ENCODE measurements at regions not wholly inside any gene's neighbourhood (a gene's known extent, or its start where the extent isn't known, plus 50 kb on each side); places are given as distances from the start of the nearest gene placed in this dataset.

- H3K36me3 ChIP-seq (ENCODE audit: insufficient read depth, low read length) = no peaks in the 10 kb centered on the region
- H3K4me2 ChIP-seq (ENCODE audit: low read length) = no peak overlapping the region
- no peak overlapping the region for H3K27ac ChIP-seq (ENCODE audit: low read depth, low read length, poor library complexity, severe bottlenecking)
- H3K4me3 ChIP-seq (ENCODE audit: low read depth, low read length, poor library complexity, severe bottlenecking) = no peak overlapping the region
- no peaks in the 10 kb centered on the region for H3F3A ChIP-seq (ENCODE audit: insufficient read depth, low read length)
- H3K9me2 ChIP-seq (ENCODE audit: low read depth, low read length) = no peaks in the 10 kb centered on the region
- H2AFZ ChIP-seq (ENCODE audit: low read length) = no peak overlapping the region
- H3K9ac ChIP-seq (ENCODE audit: low read length) = no peak overlapping the region
- H4K20me1 ChIP-seq (ENCODE audit: insufficient read depth, low read length) = no peaks in the 10 kb centered on the region
- peaks cover 7% of the 10 kb centered on the region; the same call in 1 of the 2 replicates for H3K27me3 ChIP-seq (ENCODE audit: insufficient read depth, low read length)
- no peaks in the 10 kb centered on the region for H3K9me3 ChIP-seq (ENCODE audit: low read length)
- H3K79me2 ChIP-seq (ENCODE audit: insufficient read depth, low read length) = no peaks in the 10 kb centered on the region
- no peak for TF ChIP-seq EZH2 (IDR thresholded peaks at IDR 0.05; ENCODE audit: borderline replicate concordance, low read length)
- TF ChIP-seq, protein P1, sequence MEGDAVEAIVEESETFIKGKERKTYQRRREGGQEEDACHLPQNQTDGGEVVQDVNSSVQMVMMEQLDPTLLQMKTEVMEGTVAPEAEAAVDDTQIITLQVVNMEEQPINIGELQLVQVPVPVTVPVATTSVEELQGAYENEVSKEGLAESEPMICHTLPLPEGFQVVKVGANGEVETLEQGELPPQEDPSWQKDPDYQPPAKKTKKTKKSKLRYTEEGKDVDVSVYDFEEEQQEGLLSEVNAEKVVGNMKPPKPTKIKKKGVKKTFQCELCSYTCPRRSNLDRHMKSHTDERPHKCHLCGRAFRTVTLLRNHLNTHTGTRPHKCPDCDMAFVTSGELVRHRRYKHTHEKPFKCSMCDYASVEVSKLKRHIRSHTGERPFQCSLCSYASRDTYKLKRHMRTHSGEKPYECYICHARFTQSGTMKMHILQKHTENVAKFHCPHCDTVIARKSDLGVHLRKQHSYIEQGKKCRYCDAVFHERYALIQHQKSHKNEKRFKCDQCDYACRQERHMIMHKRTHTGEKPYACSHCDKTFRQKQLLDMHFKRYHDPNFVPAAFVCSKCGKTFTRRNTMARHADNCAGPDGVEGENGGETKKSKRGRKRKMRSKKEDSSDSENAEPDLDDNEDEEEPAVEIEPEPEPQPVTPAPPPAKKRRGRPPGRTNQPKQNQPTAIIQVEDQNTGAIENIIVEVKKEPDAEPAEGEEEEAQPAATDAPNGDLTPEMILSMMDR (IDR thresholded peaks at IDR 0.05; ENCODE audit: low read length) = no peak
- H3K4me1 ChIP-seq (ENCODE audit: insufficient read depth, low read length, severe bottlenecking) = no peaks in the 10 kb centered on the region
Observed at GRCh38 chr21:41677671-41678015, 89.2 kb downstream of the RIPK4 start.

- no peak overlapping the region for H3K27ac ChIP-seq (ENCODE audit: low read depth, low read length, poor library complexity, severe bottlenecking)
- TF ChIP-seq EZH2 (IDR thresholded peaks at IDR 0.05; ENCODE audit: borderline replicate concordance, low read length) = no peak
- TF ChIP-seq, protein P1 (IDR thresholded peaks at IDR 0.05; ENCODE audit: low read length) = no peak
- H3K27me3 ChIP-seq (ENCODE audit: insufficient read depth, low read length) = peaks cover 7% of the 10 kb centered on the region; the same call in 1 of the 2 replicates
- H3K36me3 ChIP-seq (ENCODE audit: insufficient read depth, low read length) = no peaks in the 10 kb centered on the region
- H3K9me3 ChIP-seq (ENCODE audit: low read length) = no peaks in the 10 kb centered on the region
- H3K79me2 ChIP-seq (ENCODE audit: insufficient read depth, low read length) = no peaks in the 10 kb centered on the region
- H3F3A ChIP-seq (ENCODE audit: insufficient read depth, low read length) = no peaks in the 10 kb centered on the region
- H3K4me1 ChIP-seq (ENCODE audit: insufficient read depth, low read length, severe bottlenecking) = no peaks in the 10 kb centered on the region
- H3K4me2 ChIP-seq (ENCODE audit: low read length) = no peak overlapping the region
- H4K20me1 ChIP-seq (ENCODE audit: insufficient read depth, low read length) = no peaks in the 10 kb centered on the region
- H3K9ac ChIP-seq (ENCODE audit: low read length) = no peak overlapping the region
- H2AFZ ChIP-seq (ENCODE audit: low read length) = no peak overlapping the region
- no peak overlapping the region for H3K4me3 ChIP-seq (ENCODE audit: low read depth, low read length, poor library complexity, severe bottlenecking)
- no peaks in the 10 kb centered on the region for H3K9me2 ChIP-seq (ENCODE audit: low read depth, low read length)
Observed at GRCh38 chr21:41676198-41676597, 90.7 kb downstream of the RIPK4 start.

DNA sequence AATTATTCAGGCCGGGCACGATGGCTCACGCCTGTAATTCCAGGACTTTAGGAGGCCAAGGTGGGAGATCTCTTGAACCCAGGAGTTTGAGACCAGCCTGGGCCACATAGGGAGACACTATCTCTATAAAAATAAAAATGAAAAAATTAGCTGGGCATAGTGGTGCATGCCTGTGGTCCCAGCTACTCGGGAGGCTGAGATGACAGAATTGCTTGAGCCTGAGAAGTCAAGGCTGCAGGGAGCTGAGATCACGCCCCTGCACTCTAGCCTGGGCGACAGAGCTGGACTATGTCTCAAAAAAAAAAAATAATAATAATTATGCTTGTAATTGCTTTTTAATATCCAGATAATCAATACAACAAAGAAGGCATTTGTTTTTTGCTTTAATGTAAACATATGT is 91.3 kb downstream of the RIPK4 start:
- Histone ChIP-seq H3K27me3 (ENCODE audit: insufficient read depth, low read length) (peaks cover 7% of the 10 kb centered on the region; the same call in 1 of the 2 replicates), H2AFZ (ENCODE audit: low read length) (no peak overlapping the region), H3K9me3 (ENCODE audit: low read length) (no peaks in the 10 kb centered on the region), H3K4me1 (ENCODE audit: insufficient read depth, low read length, severe bottlenecking) (no peaks in the 10 kb centered on the region), H3K36me3 (ENCODE audit: insufficient read depth, low read length) (no peaks in the 10 kb centered on the region), H3K4me3 (ENCODE audit: low read depth, low read length, poor library complexity, severe bottlenecking) (no peak overlapping the region), H4K20me1 (ENCODE audit: insufficient read depth, low read length) (no peaks in the 10 kb centered on the region), H3K9me2 (ENCODE audit: low read depth, low read length) (no peaks in the 10 kb centered on the region), H3K27ac (ENCODE audit: low read depth, low read length, poor library complexity, severe bottlenecking) (no peak overlapping the region), H3K9ac (ENCODE audit: low read length) (no peak overlapping the region), H3K79me2 (ENCODE audit: insufficient read depth, low read length) (no peaks in the 10 kb centered on the region), H3K4me2 (ENCODE audit: low read length) (no peak overlapping the region), H3F3A (ENCODE audit: insufficient read depth, low read length) (no peaks in the 10 kb centered on the region)
- TF ChIP-seq EZH2 (IDR thresholded peaks at IDR 0.05; ENCODE audit: borderline replicate concordance, low read length) = no peak
- TF ChIP-seq, protein P1 (IDR thresholded peaks at IDR 0.05; ENCODE audit: low read length) = no peak

Measured in OCI-LY1 (cell line).